GM19372 (cell line): ENCODE measurements at regions not wholly inside any gene's neighbourhood (a gene's known extent, or its start where the extent isn't known, plus 50 kb on each side); places are given as distances from the start of the nearest gene placed in this dataset.
"Not testable (repeated sequence)": the region's sequence is repeated elsewhere in the genome, so short reads cannot be mapped to it uniquely, and the experiment has no call there.

Experiments
- ATAC-seq: cut with Tn5 transposase; IDR thresholded peaks from one replicate; pipeline ENCODE4 v1.9.1; 2021; ENCODE audit warnings: mild to moderate bottlenecking, low read depth, moderate library complexity; ENCODE audit not compliant: unreplicated experiment

- ATAC-seq = not testable (repeated sequence)
These were observed 311.2 kb upstream of the SOX4 start for GRCh38 chr6:21282360-21282759.

- no peak for ATAC-seq
These were observed 309.4 kb upstream of the SOX4 start for GRCh38 chr6:21284166-21284565.

DNA sequence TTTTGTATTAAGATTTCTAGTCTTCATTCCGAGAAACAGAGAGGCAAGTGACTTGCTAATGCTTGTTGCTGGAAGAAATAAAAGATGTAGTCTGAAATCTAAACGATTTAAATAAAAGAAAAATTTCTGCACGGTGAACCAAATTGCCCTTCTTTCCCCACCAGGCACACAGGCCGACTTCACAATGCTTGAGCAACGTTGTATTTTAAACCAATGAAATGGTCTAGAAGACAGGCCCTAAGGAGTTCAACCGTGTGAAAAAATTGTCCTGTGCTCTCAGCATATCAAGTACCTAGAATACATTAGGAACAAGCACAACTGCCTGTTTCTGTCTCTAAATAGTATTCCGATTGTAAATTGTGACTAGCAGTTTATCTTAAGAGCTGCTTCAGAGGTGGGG is 308.8 kb upstream of the SOX4 start:
- ATAC-seq = no peak

GRCh38 chr6:21294144-21294543 is 299.4 kb upstream of the SOX4 start:
- no peak for ATAC-seq

DNA sequence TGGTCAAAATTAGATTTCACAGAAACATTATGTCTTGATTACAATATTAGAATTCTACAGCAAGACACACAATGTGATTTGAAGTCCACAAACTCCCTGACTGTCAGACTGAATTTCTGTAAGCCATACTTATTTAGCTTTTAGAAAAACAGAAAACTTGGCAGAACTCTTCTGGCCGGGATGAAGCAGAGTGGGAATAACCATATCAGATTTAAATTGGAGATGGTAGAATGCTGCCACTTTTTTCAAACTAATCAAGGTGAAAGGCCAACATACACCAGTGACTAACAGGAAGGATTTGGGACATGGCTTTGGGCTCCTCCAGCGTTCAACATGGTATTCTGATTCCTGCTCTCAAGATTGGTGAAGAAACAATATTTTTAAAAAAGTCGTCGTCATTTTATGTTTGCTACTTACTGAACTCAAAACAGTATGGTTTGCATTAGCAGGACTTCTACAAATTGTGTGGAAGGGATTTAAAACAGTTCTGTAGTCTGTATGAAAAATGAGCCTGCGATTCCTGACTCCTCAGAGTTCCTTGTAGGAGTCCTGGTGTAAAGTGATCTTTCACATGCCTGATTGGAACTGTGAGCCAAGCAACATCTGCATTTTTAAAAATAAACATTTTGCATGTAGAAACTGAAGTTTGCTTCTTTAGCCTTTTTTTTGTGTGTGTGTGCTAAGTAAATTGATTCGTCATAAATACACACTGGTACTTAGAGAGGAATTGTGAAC is 297.9 kb upstream of the SOX4 start:
- no peak for ATAC-seq

- no peak for ATAC-seq
These were observed 295.9 kb upstream of the SOX4 start for GRCh38 chr6:21297665-21298064.

GRCh38 chr6:21299216-21299615 is 294.3 kb upstream of the SOX4 start:
- ATAC-seq = no peak

DNA sequence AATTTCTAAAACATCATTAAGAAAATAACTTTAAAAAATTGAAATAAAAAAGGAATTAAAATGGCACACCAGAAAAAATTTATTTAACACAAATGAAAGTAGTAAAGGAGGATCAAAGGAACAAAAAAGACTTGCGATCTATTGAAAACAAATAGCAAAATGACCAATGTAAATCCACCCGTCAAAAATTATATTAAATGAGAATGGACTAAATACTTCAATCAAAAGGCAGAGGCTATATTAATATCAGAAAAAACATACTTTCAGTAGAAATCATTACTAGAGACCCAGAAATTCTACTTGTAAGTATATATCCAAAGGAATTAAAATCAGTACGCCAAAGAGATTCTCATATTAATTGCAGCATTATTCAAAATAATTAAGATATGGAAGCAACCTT is 293.1 kb upstream of the SOX4 start:
- no peak for ATAC-seq

DNA sequence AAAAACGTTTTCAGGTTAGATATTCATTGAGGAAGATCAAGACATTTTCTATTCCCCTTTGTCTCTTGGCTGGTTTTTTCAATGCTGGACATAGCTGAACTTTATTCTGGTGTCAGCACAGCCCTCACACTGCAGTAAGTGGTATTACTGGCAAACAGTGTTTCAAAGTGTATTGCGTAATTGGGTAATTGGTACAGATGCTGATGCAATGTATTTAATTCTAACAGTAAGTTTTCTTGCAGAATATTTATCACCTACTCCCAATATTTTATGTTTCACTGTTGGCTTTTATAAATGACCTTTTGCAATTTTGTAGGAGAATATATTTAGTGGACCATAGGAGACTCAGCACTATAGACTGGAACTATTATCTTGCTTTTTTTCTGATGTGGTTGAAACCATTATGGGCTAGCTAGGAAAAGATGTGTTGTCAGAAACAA is 287.6 kb upstream of the SOX4 start:
- ATAC-seq = no peak

DNA sequence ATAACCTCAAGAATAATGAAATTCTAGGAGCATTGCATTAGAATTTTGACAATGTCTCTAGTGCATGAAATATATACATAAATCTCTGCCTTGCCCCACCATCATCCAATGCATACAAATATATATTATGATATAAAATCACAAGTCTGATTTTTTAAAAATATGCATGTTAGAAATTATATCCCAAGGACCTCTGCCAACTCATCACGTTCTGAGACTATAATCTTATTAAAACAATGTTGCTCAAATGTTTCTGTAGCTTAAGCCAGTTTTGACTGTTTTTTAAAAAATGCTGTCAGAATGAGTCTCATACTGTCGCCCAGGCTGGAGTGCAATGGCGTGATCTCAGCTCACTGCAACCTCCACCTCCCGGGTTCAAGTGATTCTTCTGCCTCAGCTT is 287.0 kb upstream of the SOX4 start:
- no peak for ATAC-seq

DNA sequence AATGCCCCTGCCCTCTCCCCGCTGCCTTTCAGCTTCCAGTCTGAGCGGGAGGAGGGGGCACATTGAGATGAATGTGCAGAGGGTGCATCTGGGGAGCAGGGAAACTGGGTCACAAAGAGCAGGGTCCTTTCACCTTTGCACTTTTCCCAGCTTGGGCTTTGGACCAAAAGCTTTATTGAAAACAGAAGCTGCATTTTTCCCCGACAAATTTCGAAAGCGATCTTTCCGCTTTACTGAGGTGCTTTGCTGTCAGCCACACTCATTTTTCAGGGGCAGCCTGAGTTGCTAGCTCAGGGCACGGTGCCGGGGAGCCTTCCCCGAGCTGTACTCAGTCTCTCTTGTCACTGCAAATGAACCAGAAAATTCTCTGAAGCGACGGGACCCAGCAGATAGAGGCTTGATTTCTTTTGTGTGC is 283.7 kb upstream of the SOX4 start:
- ATAC-seq = no peak

- ATAC-seq = no peak
These were observed 282.9 kb upstream of the SOX4 start for GRCh38 chr6:21310568-21311140.

DNA sequence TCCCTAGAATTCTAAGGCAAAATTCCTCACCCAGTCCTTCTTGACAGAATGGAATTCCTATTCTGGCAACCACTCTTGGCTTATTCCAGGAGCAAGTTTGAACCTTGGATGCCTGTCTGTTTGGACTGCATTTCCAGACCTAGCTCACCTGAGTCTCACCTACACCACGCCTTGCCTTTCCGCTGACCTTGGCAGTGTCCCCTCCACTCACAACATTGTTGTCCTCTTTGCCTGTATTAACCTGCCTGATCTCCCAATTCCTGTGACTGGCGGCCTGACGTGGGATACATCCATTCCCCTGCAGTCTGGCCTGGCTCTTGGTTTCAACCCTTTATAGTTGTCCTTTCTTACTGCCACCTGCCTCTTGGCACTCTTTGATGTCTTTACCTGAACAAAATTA is 281.4 kb upstream of the SOX4 start:
- no peak for ATAC-seq

DNA sequence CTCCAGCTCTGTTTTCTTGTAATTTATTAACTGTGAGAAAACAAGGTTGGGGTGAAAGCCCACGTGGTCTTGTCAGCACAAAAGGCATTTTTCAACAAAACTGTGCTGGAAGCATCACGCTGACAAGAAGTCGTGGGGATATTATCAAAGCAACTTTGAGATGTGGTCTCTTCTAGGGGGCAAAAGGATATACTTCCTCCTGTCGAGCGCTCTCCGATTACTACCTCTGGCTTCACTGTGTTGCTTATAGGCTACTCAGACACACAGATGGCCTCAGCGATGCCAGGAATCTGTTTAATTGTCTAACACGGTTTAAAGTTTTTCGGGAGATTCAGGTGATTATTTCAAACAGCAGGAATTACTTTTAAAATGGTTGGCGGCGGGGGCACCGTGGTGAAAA is 275.9 kb upstream of the SOX4 start:
- no peak for ATAC-seq

DNA sequence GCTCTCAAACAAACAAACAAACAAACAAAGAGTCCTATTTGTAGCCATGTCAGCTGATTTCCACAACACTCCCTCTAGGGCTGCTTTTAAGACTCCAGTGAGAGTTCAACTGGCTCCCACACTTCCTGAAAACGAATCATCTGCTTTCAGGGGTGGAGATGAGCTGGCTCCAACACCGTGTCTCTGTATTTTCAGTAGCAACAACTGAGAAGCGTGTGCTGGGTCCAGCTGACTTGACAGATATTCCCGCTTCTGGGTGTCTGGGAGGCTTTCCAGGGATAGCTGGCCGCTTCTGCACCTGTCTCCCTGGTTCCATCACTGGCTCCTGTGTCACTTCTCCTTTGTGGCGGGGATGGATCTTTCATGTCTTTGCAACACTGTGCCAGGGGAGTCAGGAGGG is 272.5 kb upstream of the SOX4 start:
- no peak for ATAC-seq

GRCh38 chr6:21321531-21321930 is 272.0 kb upstream of the SOX4 start:
- ATAC-seq = no peak

- ATAC-seq = no peak
These were observed 270.0 kb upstream of the SOX4 start for GRCh38 chr6:21323577-21323976.

DNA sequence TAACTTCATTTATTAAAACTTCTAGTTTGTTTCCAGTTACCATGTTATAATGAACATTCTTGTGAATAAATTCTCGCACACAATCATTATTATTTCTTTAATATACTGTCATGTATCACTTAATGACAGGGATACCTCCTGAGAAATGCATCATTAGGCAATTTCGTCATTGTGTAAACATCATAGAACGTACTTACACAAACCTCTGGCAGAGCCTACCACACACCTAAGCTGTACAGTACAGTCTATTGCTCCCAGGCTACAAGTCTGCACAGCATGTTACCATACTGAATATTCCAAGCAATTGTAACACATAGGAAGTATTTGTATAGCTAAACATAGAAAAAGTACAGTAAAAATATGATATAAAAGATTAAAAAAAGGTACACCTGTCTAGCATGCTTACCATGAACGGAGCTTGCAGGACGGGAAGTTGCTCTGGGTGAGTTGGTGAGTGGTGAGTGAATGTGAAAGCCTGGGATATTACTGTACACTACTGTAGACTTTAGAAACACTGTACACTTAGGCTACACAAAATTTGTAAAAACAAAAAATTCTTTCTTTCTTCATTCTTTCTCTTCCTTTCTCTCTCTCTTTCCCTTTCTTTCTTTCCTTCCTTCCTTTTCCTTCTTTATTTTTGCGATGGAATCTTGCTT is 268.2 kb upstream of the SOX4 start:
- ATAC-seq = no peak

GRCh38 chr6:21327326-21328112 is 266.0 kb upstream of the SOX4 start:
- no peak for ATAC-seq

- no peak for ATAC-seq
These were observed 262.3 kb upstream of the SOX4 start for GRCh38 chr6:21331235-21331634.

DNA sequence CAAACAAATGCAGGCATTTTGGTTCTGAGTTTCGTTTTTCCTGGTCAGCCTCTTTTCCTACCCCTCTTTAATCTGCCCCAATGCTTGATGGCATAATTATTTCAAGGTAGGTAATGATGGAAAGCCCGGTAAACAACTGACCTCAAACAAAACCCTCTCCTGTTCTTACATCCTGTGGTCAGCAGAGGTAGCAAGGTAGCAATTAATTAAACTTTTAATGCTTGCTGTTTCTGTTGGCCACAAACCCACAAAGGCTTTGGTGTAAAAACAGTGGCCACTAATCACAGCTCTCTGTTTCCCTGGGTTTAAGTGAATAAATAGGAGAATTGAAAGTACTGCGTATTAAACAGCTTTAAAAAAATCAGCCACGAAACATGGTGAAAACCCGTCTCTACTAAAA is 261.5 kb upstream of the SOX4 start:
- no peak for ATAC-seq
